Endothelial cell of umbilical vein (primary cell): ENCODE measurements at regions not wholly inside any gene's neighbourhood (a gene's known extent, or its start where the extent isn't known, plus 50 kb on each side); places are given as distances from the start of the nearest gene placed in this dataset.

Experiments used
- BruUV-seq: library from RNA; stranded (reverse); fragments of 400-500 nt; replicated peaks from 2 replicates; lab custom pipeline; 2021; lab: Mats Ljungman, UMichigan
- CTCF ChIA-PET: fragments of 300-600, 350-600 bp; sonication (Branson Sonifier 250); formaldehyde crosslinking; loops from one replicate; lab custom pipeline; 2021; ENCODE audit warnings: antibody characterized with exemption, inconsistent platforms; lab: Charles Lee
- POLR2A ChIA-PET: fragments of 300-600, 350-600 bp; sonication (Branson Sonifier 250); formaldehyde crosslinking; loops from one replicate; lab custom pipeline; 2021; ENCODE audit warnings: antibody characterized with exemption, inconsistent platforms; lab: Charles Lee
- DNase-seq: peaks from one replicate; pipeline ENCODE4 v3.0.0-alpha.2; 2011; ENCODE audit warnings: low read depth, low spot score
- FAIRE-seq: peaks from 2 replicates; lab custom pipeline; 2011; peaks lifted over from hg19 to GRCh38; lab: Jason Lieb, UNC
- H2AFZ ChIP-seq: 2 replicates; pipeline ENCODE4 v1.6.0; 2012; ENCODE audit warnings: low read depth, low read length, control low read depth, inconsistent platforms
- H3K27ac ChIP-seq: 2 replicates; pipeline ENCODE4 v1.5.1; 2011; ENCODE audit warnings: low read depth, mild to moderate bottlenecking, control low read depth, low read length, moderate library complexity; ENCODE audit not compliant: insufficient read depth
- H3K27me3 ChIP-seq, 2 experiments: 2 replicates each; pipeline versions ENCODE4 v1.6.0 to v1.6.1; 2011; ENCODE audit warnings: low read length in 2 of 2, mixed read lengths in 1 of 2; ENCODE audit not compliant: control insufficient read depth in 2 of 2, insufficient read depth in 2 of 2
- H3K36me3 ChIP-seq, 2 experiments: 2 replicates in 1 of 2; 3 replicates in 1 of 2; pipeline ENCODE4 v1.5.1; 2011; ENCODE audit warnings: low read length in 2 of 2, mild to moderate bottlenecking in 1 of 2, moderate library complexity in 1 of 2; ENCODE audit not compliant: control insufficient read depth in 2 of 2, insufficient read depth in 2 of 2; ENCODE audit errors: extremely low read depth in 1 of 2
- H3K4me1 ChIP-seq: 3 replicates; pipeline ENCODE4 v1.5.1; 2011; ENCODE audit warnings: mild to moderate bottlenecking, low read length; ENCODE audit not compliant: control insufficient read depth, insufficient read depth; ENCODE audit errors: extremely low read depth
- H3K4me2 ChIP-seq: 2 replicates; pipeline ENCODE4 v1.6.1; 2011; ENCODE audit warnings: low read length, control low read depth, mixed read lengths; ENCODE audit not compliant: insufficient read depth
- H3K4me3 ChIP-seq, 3 experiments: fragments of 200-600 bp in 1 of 3; sonication (generic), shearing (Covaris generic) in 1 of 3; replicated peaks in 1 of 3; 2 replicates each; pipeline ENCODE4 v1.5.1; 2011 to 2016; ENCODE audit warnings: control low read depth in 3 of 3, low read length in 3 of 3, mild to moderate bottlenecking in 2 of 3, inconsistent platforms in 1 of 3, low read depth in 1 of 3, moderate library complexity in 1 of 3; ENCODE audit not compliant: insufficient read depth in 1 of 3
- H3K79me2 ChIP-seq: 2 replicates; pipeline ENCODE4 v1.6.0; 2012; ENCODE audit warnings: low read length, inconsistent platforms; ENCODE audit not compliant: control insufficient read depth, insufficient read depth
- H3K9ac ChIP-seq: replicated peaks from 2 replicates; pipeline ENCODE3; 2011; ENCODE audit warnings: low read length, control low read depth; ENCODE audit not compliant: insufficient read depth; ENCODE audit errors: extremely low read depth
- H3K9me1 ChIP-seq: replicated peaks from 3 replicates; pipeline ENCODE4 v1.6.0; 2011; ENCODE audit warnings: mild to moderate bottlenecking, low read length; ENCODE audit not compliant: control insufficient read depth, insufficient read depth; ENCODE audit errors: extremely low read depth
- H3K9me3 ChIP-seq: replicated peaks from 2 replicates; pipeline ENCODE4 v1.5.1; 2012; ENCODE audit warnings: low read length, inconsistent platforms; ENCODE audit not compliant: control insufficient read depth, insufficient read depth
- H4K20me1 ChIP-seq: replicated peaks from 2 replicates; pipeline ENCODE3; 2011; ENCODE audit warnings: mild to moderate bottlenecking, low read length; ENCODE audit not compliant: control insufficient read depth, insufficient read depth; ENCODE audit errors: extremely low read depth
- CTCF ChIP-seq, 2 donors: IDR thresholded peaks; 1 replicate in 1 of 2; 2 replicates in 1 of 2; pipeline ENCODE4 v1.5.1; 2011; ENCODE audit warnings: low read length in 2 of 2, mild to moderate bottlenecking in 2 of 2, moderate library complexity in 2 of 2, control low read depth in 1 of 2, inconsistent platforms in 1 of 2, low read depth in 1 of 2; ENCODE audit not compliant: insufficient read depth in 1 of 2; ENCODE audit errors: extremely low read depth in 1 of 2
- EZH2 ChIP-seq: IDR thresholded peaks from 2 replicates; pipeline ENCODE4 v1.6.1; 2012; ENCODE audit warnings: borderline replicate concordance, low read depth, mild to moderate bottlenecking, moderate library complexity, low read length, inconsistent platforms; ENCODE audit not compliant: severe bottlenecking
- FOS ChIP-seq: IDR thresholded peaks from 2 replicates; pipeline ENCODE4 v1.6.1; 2011; ENCODE audit warnings: mild to moderate bottlenecking, low read length, moderate library complexity, borderline replicate concordance; ENCODE audit not compliant: insufficient read depth
- GATA2 ChIP-seq: IDR thresholded peaks from 2 replicates; pipeline ENCODE4 v1.7.0; 2011; ENCODE audit warnings: low read depth, mild to moderate bottlenecking, moderate library complexity, mixed read lengths, low read length; ENCODE audit not compliant: insufficient read length, insufficient read depth
- JUN ChIP-seq: IDR thresholded peaks from 2 replicates; pipeline ENCODE4 v1.6.1; 2011; ENCODE audit warnings: borderline replicate concordance, low read depth; ENCODE audit not compliant: insufficient read length, insufficient read depth
- MAX ChIP-seq: IDR thresholded peaks from 2 replicates; pipeline ENCODE4 v1.6.1; 2011; ENCODE audit not compliant: insufficient read depth, insufficient read length
- MYC ChIP-seq: IDR thresholded peaks from one replicate; pipeline ENCODE4 v1.6.1; 2011; ENCODE audit warnings: mild to moderate bottlenecking, low read depth, low read length
- POLR2A ChIP-seq: IDR thresholded peaks from 2 replicates; pipeline ENCODE4 v1.6.1; 2012; ENCODE audit warnings: low read depth, mild to moderate bottlenecking, control low read depth, low read length
- POLR2AphosphoS5 ChIP-seq: IDR thresholded peaks from 2 replicates; pipeline ENCODE4 v1.6.1; 2012; ENCODE audit warnings: low read depth, mild to moderate bottlenecking, control low read depth, low read length, moderate library complexity; ENCODE audit not compliant: insufficient read depth
- dilution Hi-C: fragments of 300-500 bp; cut with MboI; formaldehyde crosslinking; loops from one replicate; pipeline ENCODE4 v1.15.0; 2019; ENCODE audit warnings: low sequenced_read_pairs; ENCODE audit not compliant: extremely low pct_ligation_motif_present
- intact Hi-C: fragments of 100-400 bp; cut with micrococcal nuclease; formaldehyde crosslinking; loops from one replicate; pipeline ENCODE4 v1.10.0; 2022

GRCh38 chrX:30948051-30948450, 59.0 kb upstream of the TAB3 start:
- no peaks in the 10 kb centered on the region for H3K36me3 ChIP-seq
- intact Hi-C loops (no loop called here), dilution Hi-C loops (no loop called here)
- no peak overlapping the region for H3K27ac ChIP-seq
- BruUV-seq: no TSS peak
- no peaks in the 10 kb centered on the region for H3K9me3 ChIP-seq
- H4K20me1 ChIP-seq: no peaks in the 10 kb centered on the region
- H3K27me3 ChIP-seq: no peaks in the 10 kb centered on the region
- TF ChIP-seq POLR2AphosphoS5: no peak
- no peak for TF ChIP-seq JUN
- TF ChIP-seq MYC: no peak
- TF ChIP-seq MAX: no peak
- no peak for TF ChIP-seq GATA2
- no peak for TF ChIP-seq FOS
- no peak for TF ChIP-seq EZH2
- TF ChIP-seq POLR2A: no peak
- TF ChIP-seq CTCF (IDR thresholded peaks at IDR 0.05; ENCODE audit: extremely low read depth in 1 of 2, insufficient read depth in 1 of 2, low read depth in 1 of 2, low read length in 2 of 2): no peak
- peak; percentile 33 for FAIRE-seq
- no peak overlapping the region for H3K9ac ChIP-seq
- POLR2A ChIA-PET: no interaction called here
- DNase-seq: no peak
- H3K4me1 ChIP-seq: no peaks in the 10 kb centered on the region
- H3K79me2 ChIP-seq: no peaks in the 10 kb centered on the region
- CTCF ChIA-PET: no interaction called here
- H3K9me1 ChIP-seq: no peaks in the 10 kb centered on the region
- no peak overlapping the region for H2AFZ ChIP-seq
- H3K4me3 ChIP-seq: no peak overlapping the region
- H3K4me2 ChIP-seq: no peak overlapping the region
